ENCODE measurements at regions not wholly inside any gene's neighbourhood (a gene's known extent, or its start where the extent isn't known, plus 50 kb on each side); places are given as distances from the start of the nearest gene placed in this dataset.

DNA sequence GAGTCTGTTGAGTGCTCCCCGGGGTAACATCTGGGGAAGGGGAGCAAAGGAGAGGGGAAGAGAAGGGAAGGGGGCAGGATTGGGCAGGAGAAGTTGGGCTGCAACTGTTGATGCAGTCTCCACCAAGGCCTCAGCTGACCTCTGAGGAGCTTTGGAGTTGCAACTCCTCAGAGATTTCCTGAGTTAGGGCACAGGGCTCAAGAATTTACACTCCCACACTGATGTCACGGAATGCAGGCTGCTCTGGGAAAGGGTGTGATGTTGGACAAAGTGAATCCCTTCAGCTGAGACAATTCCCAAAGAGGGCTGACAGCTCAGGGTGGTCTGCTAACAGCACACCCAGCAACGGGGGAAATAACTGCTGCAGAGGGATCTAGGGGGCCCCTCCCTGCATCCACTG, 295.6 kb downstream of the PCNX1 start:
- H3K27me3 ChIP-seq, result no peaks in the 10 kb centered on the region
- H3K4me3 ChIP-seq, result no peak overlapping the region
- ATAC-seq, result no peak
- peaks cover 0 to 9% (median 0%) of the 10 kb centered on the region in 3 donors for H3K4me1 ChIP-seq
- no peak overlapping the region for H3K27ac ChIP-seq
- H3K36me3 ChIP-seq, result no peaks in the 10 kb centered on the region
- TF ChIP-seq POLR2A (IDR thresholded peaks at IDR 0.05) (no peak), EP300 (IDR thresholded peaks at IDR 0.05) (no peak), POLR2AphosphoS5 (IDR thresholded peaks at IDR 0.05) (no peak)
- TF ChIP-seq, protein P1, sequence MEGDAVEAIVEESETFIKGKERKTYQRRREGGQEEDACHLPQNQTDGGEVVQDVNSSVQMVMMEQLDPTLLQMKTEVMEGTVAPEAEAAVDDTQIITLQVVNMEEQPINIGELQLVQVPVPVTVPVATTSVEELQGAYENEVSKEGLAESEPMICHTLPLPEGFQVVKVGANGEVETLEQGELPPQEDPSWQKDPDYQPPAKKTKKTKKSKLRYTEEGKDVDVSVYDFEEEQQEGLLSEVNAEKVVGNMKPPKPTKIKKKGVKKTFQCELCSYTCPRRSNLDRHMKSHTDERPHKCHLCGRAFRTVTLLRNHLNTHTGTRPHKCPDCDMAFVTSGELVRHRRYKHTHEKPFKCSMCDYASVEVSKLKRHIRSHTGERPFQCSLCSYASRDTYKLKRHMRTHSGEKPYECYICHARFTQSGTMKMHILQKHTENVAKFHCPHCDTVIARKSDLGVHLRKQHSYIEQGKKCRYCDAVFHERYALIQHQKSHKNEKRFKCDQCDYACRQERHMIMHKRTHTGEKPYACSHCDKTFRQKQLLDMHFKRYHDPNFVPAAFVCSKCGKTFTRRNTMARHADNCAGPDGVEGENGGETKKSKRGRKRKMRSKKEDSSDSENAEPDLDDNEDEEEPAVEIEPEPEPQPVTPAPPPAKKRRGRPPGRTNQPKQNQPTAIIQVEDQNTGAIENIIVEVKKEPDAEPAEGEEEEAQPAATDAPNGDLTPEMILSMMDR (IDR thresholded peaks at IDR 0.05), result no peak
- no peaks in the 10 kb centered on the region for H3K9me3 ChIP-seq
- 71 to 80% methylated on average over 2 to 3 of the region's 3 CpGs for WGBS, 2 donors (ENCODE audit: low coverage in 1 of 2)

- Histone ChIP-seq H3K4me3 (no peak overlapping the region), H3K9me3 (no peaks in the 10 kb centered on the region), H3K36me3 (no peaks in the 10 kb centered on the region), H3K4me1 (peaks cover 0 to 9% (median 0%) of the 10 kb centered on the region in 3 donors), H3K27me3 (no peaks in the 10 kb centered on the region), H3K27ac (no peak overlapping the region)
- ATAC-seq, result no peak
- TF ChIP-seq POLR2A (IDR thresholded peaks at IDR 0.05) (no peak), POLR2AphosphoS5 (IDR thresholded peaks at IDR 0.05) (no peak), EP300 (IDR thresholded peaks at IDR 0.05) (no peak)
- TF ChIP-seq, protein P1 (IDR thresholded peaks at IDR 0.05), result no peak
- WGBS, 2 donors (ENCODE audit: low coverage in 1 of 2), result 87 to 88% methylated on average over 5 to 6 of the region's 6 CpGs
These were observed 296.0 kb downstream of the PCNX1 start for GRCh38 chr14:71203306-71203705.

GRCh38 chr14:71204231-71204630, 297.0 kb downstream of the PCNX1 start:
- Histone ChIP-seq H3K4me1 (peaks cover 0 to 9% (median 0%) of the 10 kb centered on the region in 3 donors), H3K27ac (no peak overlapping the region), H3K4me3 (no peak overlapping the region), H3K9me3 (no peaks in the 10 kb centered on the region), H3K27me3 (no peaks in the 10 kb centered on the region), H3K36me3 (no peaks in the 10 kb centered on the region)
- TF ChIP-seq POLR2AphosphoS5 (IDR thresholded peaks at IDR 0.05) (no peak), POLR2A (IDR thresholded peaks at IDR 0.05) (no peak), EP300 (IDR thresholded peaks at IDR 0.05) (no peak)
- TF ChIP-seq, protein P1 (IDR thresholded peaks at IDR 0.05), result no peak
- no peak for ATAC-seq
- WGBS, 2 donors (ENCODE audit: low coverage in 1 of 2), result 51 to 70% methylated on average over 2 of the region's 2 CpGs

- Histone ChIP-seq H3K27ac (no peak overlapping the region), H3K4me1 (peaks cover 0 to 9% (median 0%) of the 10 kb centered on the region in 3 donors), H3K27me3 (no peaks in the 10 kb centered on the region), H3K4me3 (no peak overlapping the region), H3K36me3 (no peaks in the 10 kb centered on the region), H3K9me3 (no peaks in the 10 kb centered on the region)
- TF ChIP-seq EP300 (IDR thresholded peaks at IDR 0.05) (no peak), POLR2AphosphoS5 (IDR thresholded peaks at IDR 0.05) (no peak), POLR2A (IDR thresholded peaks at IDR 0.05) (no peak)
- TF ChIP-seq, protein P1 (IDR thresholded peaks at IDR 0.05), result no peak
- WGBS, 2 donors (ENCODE audit: low coverage in 1 of 2), result 67 to 100% methylated on average over 1 of the region's 1 CpG
- ATAC-seq, result no peak
These were observed 297.5 kb downstream of the PCNX1 start for GRCh38 chr14:71204768-71205167.

GRCh38 chr14:71206123-71206522, 298.9 kb downstream of the PCNX1 start:
- no peak for ATAC-seq
- no peak overlapping the region for H3K4me3 ChIP-seq
- H3K9me3 ChIP-seq, result no peaks in the 10 kb centered on the region
- peaks cover 0 to 9% (median 0%) of the 10 kb centered on the region in 3 donors for H3K4me1 ChIP-seq
- TF ChIP-seq POLR2AphosphoS5 (IDR thresholded peaks at IDR 0.05) (no peak), EP300 (IDR thresholded peaks at IDR 0.05) (no peak), POLR2A (IDR thresholded peaks at IDR 0.05) (no peak)
- TF ChIP-seq, protein P1 (IDR thresholded peaks at IDR 0.05), result no peak
- WGBS, 2 donors (ENCODE audit: low coverage in 1 of 2), result 72 to 90% methylated on average over 2 of the region's 2 CpGs
- no peaks in the 10 kb centered on the region for H3K36me3 ChIP-seq
- no peaks in the 10 kb centered on the region for H3K27me3 ChIP-seq
- H3K27ac ChIP-seq, result no peak overlapping the region
